GM18951 (cell line): ENCODE measurements at regions not wholly inside any gene's neighbourhood (a gene's known extent, or its start where the extent isn't known, plus 50 kb on each side); places are given as distances from the start of the nearest gene placed in this dataset.
"Not testable (repeated sequence)": the region's sequence is repeated elsewhere in the genome, so short reads cannot be mapped to it uniquely, and the experiment has no call there.

Source experiments
- POLR2A ChIP-seq: IDR thresholded peaks from 4 replicates; pipeline ENCODE4 v1.6.1; 2011; ENCODE audit warnings: mild to moderate bottlenecking; ENCODE audit not compliant: insufficient read length, insufficient read depth; ENCODE audit errors: extremely low read depth
- in situ Hi-C: fragments of 300-500 bp; cut with MboI; formaldehyde crosslinking; loops from one replicate; pipeline ENCODE4 v1.12.0; 2022; ENCODE audit warnings: low sequenced_read_pairs, mixed read lengths, inconsistent platforms; ENCODE audit not compliant: unreplicated experiment

- no peak for TF ChIP-seq POLR2A
- in situ Hi-C loops: no loop called here
Measured at GRCh38 chr20:53792946-53793536, 199.4 kb upstream of the ZNF217 start.

- TF ChIP-seq POLR2A: no peak
- in situ Hi-C loops: no loop called here
Measured at GRCh38 chr20:53789989-53790675, 196.5 kb upstream of the ZNF217 start.

GRCh38 chr20:53788253-53789022, 194.8 kb upstream of the ZNF217 start:
- in situ Hi-C loops: no loop called here
- TF ChIP-seq POLR2A: no peak

- in situ Hi-C loops: not testable (repeated sequence)
Measured at GRCh38 chr20:53787491-53787931, 193.9 kb upstream of the ZNF217 start.

- in situ Hi-C loops: no loop called here
- TF ChIP-seq POLR2A: no peak
Measured at GRCh38 chr20:53786445-53787267, 193.0 kb upstream of the ZNF217 start.

GRCh38 chr20:53786071-53786444, 192.4 kb upstream of the ZNF217 start:
- TF ChIP-seq POLR2A: no peak
- in situ Hi-C loops: no loop called here

GRCh38 chr20:53785320-53785719, 191.7 kb upstream of the ZNF217 start:
- in situ Hi-C loops: no loop called here
- no peak for TF ChIP-seq POLR2A

- in situ Hi-C loops: no loop called here
- no peak for TF ChIP-seq POLR2A
Measured at GRCh38 chr20:53783768-53784167, 190.1 kb upstream of the ZNF217 start.

- in situ Hi-C loops: no loop called here
- no peak for TF ChIP-seq POLR2A
Measured at GRCh38 chr20:53782612-53783246, 189.1 kb upstream of the ZNF217 start.

- no peak for TF ChIP-seq POLR2A
- in situ Hi-C loops: no loop called here
Measured at GRCh38 chr20:53779822-53780221, 186.2 kb upstream of the ZNF217 start.

GRCh38 chr20:53778736-53779135, 185.1 kb upstream of the ZNF217 start:
- TF ChIP-seq POLR2A: no peak
- in situ Hi-C loops: no loop called here

- in situ Hi-C loops: no loop called here
Measured at GRCh38 chr20:53778041-53778516, 184.4 kb upstream of the ZNF217 start.

GRCh38 chr20:53777402-53777801, 183.8 kb upstream of the ZNF217 start:
- in situ Hi-C loops: not testable (repeated sequence)

More at GRCh38 chr20:53778041-53778516, 184.4 kb upstream of the ZNF217 start:
- no peak for TF ChIP-seq POLR2A
